ENCODE measurements at regions not wholly inside any gene's neighbourhood (a gene's known extent, or its start where the extent isn't known, plus 50 kb on each side); places are given as distances from the start of the nearest gene placed in this dataset.

DNA sequence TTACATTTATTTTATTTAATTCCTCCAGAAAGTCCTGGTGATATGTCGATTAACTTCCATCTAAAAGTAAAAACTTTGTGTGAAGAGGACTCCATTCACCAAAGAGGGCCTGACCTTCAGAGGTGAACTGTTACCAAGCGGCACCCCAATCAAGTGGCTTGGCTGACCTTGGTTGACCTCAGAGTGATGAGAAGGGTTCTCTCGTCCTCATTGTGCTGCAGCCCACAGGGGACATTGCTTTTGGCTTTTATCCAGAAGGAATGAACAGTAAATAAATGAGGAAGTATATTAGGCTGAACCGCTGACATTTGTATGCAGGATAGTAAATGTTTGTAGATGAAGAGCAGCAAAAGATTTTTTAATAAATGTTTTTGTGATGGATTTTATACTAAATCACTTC is 172.4 kb upstream of the MKI67 start:
- H3K4me3 ChIP-seq (replicated peaks; ENCODE audit: low read depth, low read length): no peak overlapping the region
- no peak for TF ChIP-seq CTCF (IDR thresholded peaks at IDR 0.05; ENCODE audit: low read depth, low read length, missing control alignments)
- DNase-seq (ENCODE audit: extremely low read depth, low read depth): no peak

GRCh38 chr10:128300290-128300824 is 174.1 kb upstream of the MKI67 start:
- DNase-seq (ENCODE audit: extremely low read depth, low read depth): no peak
- no peak overlapping the region for H3K4me3 ChIP-seq (replicated peaks; ENCODE audit: low read depth, low read length)
- no peak for TF ChIP-seq CTCF (IDR thresholded peaks at IDR 0.05; ENCODE audit: low read depth, low read length, missing control alignments)

DNA sequence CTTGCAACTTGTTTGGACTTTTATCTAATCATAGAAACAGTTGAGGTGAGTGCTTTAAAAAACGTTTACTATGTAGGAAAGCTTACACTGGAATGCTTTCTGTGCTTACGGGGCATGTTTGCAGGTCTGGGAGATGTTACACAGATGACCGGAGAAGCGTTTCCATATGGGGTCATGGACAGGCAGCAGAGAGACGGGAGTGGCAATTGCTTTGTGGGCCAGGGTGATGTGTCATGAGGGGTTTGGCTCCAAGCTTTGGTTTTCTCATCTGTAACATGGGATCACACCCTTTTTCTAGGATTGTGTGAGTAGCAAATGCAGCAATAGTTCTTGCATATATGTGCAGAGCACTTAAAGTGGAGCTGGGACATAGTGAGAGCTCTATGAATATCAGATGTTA is 174.8 kb upstream of the MKI67 start:
- no peak for TF ChIP-seq CTCF (IDR thresholded peaks at IDR 0.05; ENCODE audit: low read depth, low read length, missing control alignments)
- no peak for DNase-seq (ENCODE audit: extremely low read depth, low read depth)
- no peak overlapping the region for H3K4me3 ChIP-seq (replicated peaks; ENCODE audit: low read depth, low read length)

DNA sequence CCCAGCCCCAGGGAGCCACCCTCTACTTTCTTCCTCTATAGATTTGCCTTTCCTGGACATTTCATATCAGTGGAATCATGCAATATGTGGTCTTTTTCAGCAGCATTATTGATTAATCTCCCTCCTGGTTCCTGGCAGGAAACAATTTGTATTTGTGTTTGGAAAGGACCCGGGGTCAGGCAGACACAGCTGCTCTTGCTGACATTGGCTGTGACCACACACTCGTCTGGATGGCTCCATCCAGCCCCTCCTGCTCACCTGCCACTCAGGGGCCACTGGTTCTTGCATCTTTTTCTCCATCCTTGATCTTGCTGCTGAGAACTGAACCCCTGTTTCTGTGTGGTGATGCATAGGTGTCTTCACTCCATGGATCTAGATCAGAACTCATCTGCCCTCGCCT is 176.6 kb upstream of the MKI67 start:
- TF ChIP-seq CTCF (IDR thresholded peaks at IDR 0.05; ENCODE audit: low read depth, low read length, missing control alignments): no peak
- H3K4me3 ChIP-seq (replicated peaks; ENCODE audit: low read depth, low read length): no peak overlapping the region
- no peak for DNase-seq (ENCODE audit: extremely low read depth, low read depth)

GRCh38 chr10:128304271-128304670 is 178.0 kb upstream of the MKI67 start:
- no peak for TF ChIP-seq CTCF (IDR thresholded peaks at IDR 0.05; ENCODE audit: low read depth, low read length, missing control alignments)
- no peak overlapping the region for H3K4me3 ChIP-seq (replicated peaks; ENCODE audit: low read depth, low read length)

GRCh38 chr10:128305601-128306345 is 179.6 kb upstream of the MKI67 start:
- DNase-seq (ENCODE audit: extremely low read depth, low read depth): no peak
- H3K4me3 ChIP-seq (replicated peaks; ENCODE audit: low read depth, low read length): no peak overlapping the region
- TF ChIP-seq CTCF (IDR thresholded peaks at IDR 0.05; ENCODE audit: low read depth, low read length, missing control alignments): no peak

More at GRCh38 chr10:128304271-128304670, 178.0 kb upstream of the MKI67 start:
- no peak for DNase-seq (ENCODE audit: extremely low read depth, low read depth)

Measured in HFF-Myc (cell line).